ENCODE measurements at regions not wholly inside any gene's neighbourhood (a gene's known extent, or its start where the extent isn't known, plus 50 kb on each side); places are given as distances from the start of the nearest gene placed in this dataset.
A peak's percentile ranks its signal among the peaks of the same experiment; 100 is the strongest.

DNA sequence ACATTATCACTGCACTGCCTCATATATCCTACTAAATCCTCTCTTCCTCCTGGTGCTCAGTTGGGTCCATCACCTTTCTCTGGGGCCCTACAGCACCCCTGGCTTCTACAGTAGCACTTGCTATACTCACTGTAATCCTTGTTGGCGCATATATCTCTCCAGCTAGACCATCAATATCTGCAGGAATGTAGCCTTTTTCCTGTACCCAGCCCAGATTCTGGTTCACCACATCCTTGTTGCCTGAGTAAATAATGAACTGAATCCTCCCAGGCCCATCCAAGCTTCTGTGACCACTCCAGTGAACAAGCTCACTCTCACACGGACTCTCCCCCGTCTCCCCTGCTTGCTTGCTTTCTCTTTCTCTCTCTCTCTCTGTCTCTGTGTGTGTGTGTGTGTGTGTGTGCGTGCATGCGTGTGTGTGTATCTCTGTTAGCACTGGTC, 62.5 kb upstream of the LIPC start:
- H3K27ac ChIP-seq (ENCODE audit: control insufficient read depth, insufficient read depth) = no peak overlapping the region
- CTCF ChIA-PET = interaction anchor here (0.6 to 1.3 kb wide), 2 partner anchors 8 to 52 kb away, joined by 3 to 4 read pairs; no protein-coding TSS in a partner anchor
- intact Hi-C loops (cut with micrococcal nuclease; ENCODE audit: unreplicated experiment) = no loop called here
- peak overlapping the region; percentile 50 for H2AFZ ChIP-seq (ENCODE audit: control insufficient read depth, low read depth, low read length)
- no peaks in the 10 kb centered on the region for H3K9me3 ChIP-seq (replicated peaks; ENCODE audit: control insufficient read depth, insufficient read depth, low read length)
- RAD21 ChIA-PET (ENCODE audit: unreplicated experiment) = interaction anchor here (0.7 to 2.3 kb wide), 3 partner anchors 9 to 39 kb away, joined by 3 to 7 read pairs (median 4); no protein-coding TSS in a partner anchor
- no peaks in the 10 kb centered on the region for H4K20me1 ChIP-seq (ENCODE audit: control insufficient read depth, insufficient read depth)
- DNase-seq (ENCODE audit: low read depth, low spot score) = no peak
- peak; percentile 62 for ATAC-seq
- no TSS peak for BruUV-seq (replicated peaks)
- H3K79me2 ChIP-seq (ENCODE audit: control insufficient read depth, insufficient read depth, low read length) = no peaks in the 10 kb centered on the region
- SMC1A ChIA-PET (ENCODE audit: uncharacterized antibody, unreplicated experiment) = interaction anchor here (1.7 kb wide), 1 partner anchor 50 kb away, joined by 3 read pairs; no protein-coding TSS in a partner anchor
- no peaks in the 10 kb centered on the region for H3K4me1 ChIP-seq (ENCODE audit: control insufficient read depth, insufficient read depth, low read length)
- POLR2A ChIA-PET = interaction anchor here (1.3 kb wide), 1 partner anchor 37 kb away, joined by 6 read pairs; no protein-coding TSS in a partner anchor
- peak overlapping the region; percentile 39 for H3K4me2 ChIP-seq (ENCODE audit: control insufficient read depth, insufficient read depth)
- in situ Hi-C loops (cut with MboI) = no loop called here
- no peaks in the 10 kb centered on the region for H3K36me3 ChIP-seq (ENCODE audit: control insufficient read depth in 2 of 2, insufficient read depth in 2 of 2, low read length in 1 of 2)
- H3K4me3 ChIP-seq = no peak overlapping the region
- FAIRE-seq = peak; percentile 83
- H3K9ac ChIP-seq (ENCODE audit: control insufficient read depth, insufficient read depth, low read length) = peak overlapping the region; percentile 30; the same call in 1 of the 2 replicates
- H3K27me3 ChIP-seq (replicated peaks in 1 of 2; ENCODE audit: control insufficient read depth in 2 of 2, insufficient read depth in 2 of 2, low read length in 1 of 2) = no peaks in the 10 kb centered on the region
- WGBS (ENCODE audit: insufficient coverage, insufficient replicate concordance, low lambda C conversion rate, missing lambda C conversion rate) = 16% methylated on average over 5 of the region's 5 CpGs
- TF ChIP-seq SP1 (IDR thresholded peaks at IDR 0.05; ENCODE audit: low read depth, low read length) (no peak), WRNIP1 (IDR thresholded peaks at IDR 0.05; ENCODE audit: borderline replicate concordance, low read depth, low read length) (no peak), NBN (IDR thresholded peaks at IDR 0.05) (0 out of 2 replicates have a peak, but pooled peaks have one; percentile 37), ZNF384 (IDR thresholded peaks at IDR 0.05; ENCODE audit: borderline replicate concordance, low read depth, low read length) (no peak), BACH1 (IDR thresholded peaks at IDR 0.05; ENCODE audit: borderline replicate concordance) (no peak), MTA3 (IDR thresholded peaks at IDR 0.05; ENCODE audit: borderline replicate concordance, low read length) (no peak), GABPA (IDR thresholded peaks at IDR 0.05; ENCODE audit: low read depth) (0 out of 2 replicates have a peak, but pooled peaks have one; percentile 47), ZNF622 (IDR thresholded peaks at IDR 0.05) (no peak), IKZF1 (conservative IDR thresholded peaks at IDR 0.05) (0 out of 2 replicates have a peak, but pooled peaks have one; percentile 15), CEBPB (IDR thresholded peaks at IDR 0.05; ENCODE audit: borderline replicate concordance in 1 of 2, low read depth in 2 of 2, low read length in 2 of 2) (no peak), MXI1 (IDR thresholded peaks at IDR 0.05; ENCODE audit: low read depth, low read length) (no peak), CTCF (IDR thresholded peaks at IDR 0.05 in 2 of 3, conservative IDR thresholded peaks at IDR 0.05 in 1 of 3; ENCODE audit: control insufficient read depth in 2 of 3, extremely low read depth in 1 of 3, insufficient read depth in 1 of 3, low read depth in 3 of 3, low read length in 3 of 3) (no peak), POU2F2 (IDR thresholded peaks at IDR 0.05; ENCODE audit: borderline replicate concordance, low read depth, low read length) (no peak), ELK1 (IDR thresholded peaks at IDR 0.05; ENCODE audit: low read depth, low read length) (no peak), RUNX3 (IDR thresholded peaks at IDR 0.05; ENCODE audit: low read length) (peak; percentile 44), RFX5 (IDR thresholded peaks at IDR 0.05; ENCODE audit: low read depth, low read length) (no peak)
- TF ChIP-seq, protein P1, sequence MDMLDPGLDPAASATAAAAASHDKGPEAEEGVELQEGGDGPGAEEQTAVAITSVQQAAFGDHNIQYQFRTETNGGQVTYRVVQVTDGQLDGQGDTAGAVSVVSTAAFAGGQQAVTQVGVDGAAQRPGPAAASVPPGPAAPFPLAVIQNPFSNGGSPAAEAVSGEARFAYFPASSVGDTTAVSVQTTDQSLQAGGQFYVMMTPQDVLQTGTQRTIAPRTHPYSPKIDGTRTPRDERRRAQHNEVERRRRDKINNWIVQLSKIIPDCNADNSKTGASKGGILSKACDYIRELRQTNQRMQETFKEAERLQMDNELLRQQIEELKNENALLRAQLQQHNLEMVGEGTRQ (IDR thresholded peaks at IDR 0.05; ENCODE audit: borderline replicate concordance, low read depth, low read length) = no peak
